ENCODE measurements at regions not wholly inside any gene's neighbourhood (a gene's known extent, or its start where the extent isn't known, plus 50 kb on each side); places are given as distances from the start of the nearest gene placed in this dataset.
"Not testable (repeated sequence)": the region's sequence is repeated elsewhere in the genome, so short reads cannot be mapped to it uniquely, and the experiment has no call there.

GRCh38 chr12:111267144-111267543, 101.8 kb downstream of the PHETA1 start:
- ChIA-PET CTCF (interaction anchor here (1.4 kb wide), 1 partner anchor 17 kb away, joined by 4 read pairs; no protein-coding TSS in a partner anchor), POLR2A (no interaction called here)
- no peak for DNase-seq (ENCODE audit: extremely low spot score)
- TF ChIP-seq ELF4 (IDR thresholded peaks at IDR 0.05) (no peak), NFRKB (IDR thresholded peaks at IDR 0.05) (no peak), LEF1 (IDR thresholded peaks at IDR 0.05; ENCODE audit: borderline replicate concordance) (no peak), CTBP1 (IDR thresholded peaks at IDR 0.05; ENCODE audit: borderline replicate concordance) (no peak), L3MBTL2 (conservative IDR thresholded peaks at IDR 0.05) (no peak), SUZ12 (IDR thresholded peaks at IDR 0.05) (no peak), FOXA1 (IDR thresholded peaks at IDR 0.05) (no peak), PKNOX1 (IDR thresholded peaks at IDR 0.05) (no peak)

GRCh38 chr12:111261911-111262676, 106.8 kb downstream of the PHETA1 start:
- ChIA-PET POLR2A (no interaction called here), CTCF (no interaction called here)
- no peak for DNase-seq (ENCODE audit: extremely low spot score)
- no peak for TF ChIP-seq ARNT (IDR thresholded peaks at IDR 0.05)

GRCh38 chr12:111260732-111261131, 108.2 kb downstream of the PHETA1 start:
- CTCF ChIA-PET, result no interaction called here
- no peak for DNase-seq (ENCODE audit: extremely low spot score)
- POLR2A ChIA-PET, result no interaction called here
- TF ChIP-seq ARNT (IDR thresholded peaks at IDR 0.05), result no peak
- no peak for TF ChIP-seq PKNOX1 (IDR thresholded peaks at IDR 0.05)

- ChIA-PET CTCF (interaction anchor here (0.7 to 1.3 kb wide), 2 partner anchors 9 to 448 kb away, joined by 3 read pairs; no protein-coding TSS in a partner anchor), POLR2A (no interaction called here)
- TF ChIP-seq SP1 (IDR thresholded peaks at IDR 0.05) (no peak), PKNOX1 (IDR thresholded peaks at IDR 0.05) (no peak), FOXA1 (IDR thresholded peaks at IDR 0.05) (no peak), FOXK2 (IDR thresholded peaks at IDR 0.05) (no peak)
- no peak for DNase-seq (ENCODE audit: extremely low spot score)
Observed at GRCh38 chr12:111259231-111259630, 109.7 kb downstream of the PHETA1 start.

- CTCF ChIA-PET; DNase-seq (ENCODE audit: extremely low spot score); POLR2A ChIA-PET: not testable (repeated sequence)
Observed at GRCh38 chr12:111258081-111258480, 110.8 kb downstream of the PHETA1 start.

- no peak for DNase-seq (ENCODE audit: extremely low spot score)
- CTCF ChIA-PET, result no interaction called here
- TF ChIP-seq TARDBP (IDR thresholded peaks at IDR 0.05), result no peak
- TF ChIP-seq HDGF (IDR thresholded peaks at IDR 0.05; ENCODE audit: borderline replicate concordance), result no peak
- no peak for TF ChIP-seq ARNT (IDR thresholded peaks at IDR 0.05)
- TF ChIP-seq SP1 (IDR thresholded peaks at IDR 0.05), result no peak
- no peak for TF ChIP-seq PKNOX1 (IDR thresholded peaks at IDR 0.05)
- TF ChIP-seq FOXK2 (IDR thresholded peaks at IDR 0.05), result no peak
- no peak for TF ChIP-seq L3MBTL2 (conservative IDR thresholded peaks at IDR 0.05)
- TF ChIP-seq CTBP1 (IDR thresholded peaks at IDR 0.05; ENCODE audit: borderline replicate concordance), result no peak
- TF ChIP-seq FOXM1 (IDR thresholded peaks at IDR 0.05; ENCODE audit: borderline replicate concordance), result no peak
- TF ChIP-seq BHLHE40 (IDR thresholded peaks at IDR 0.05; ENCODE audit: borderline replicate concordance), result no peak
- no peak for TF ChIP-seq NFRKB (IDR thresholded peaks at IDR 0.05)
- no peak for TF ChIP-seq FOXA1 (IDR thresholded peaks at IDR 0.05)
- POLR2A ChIA-PET, result no interaction called here
Observed at GRCh38 chr12:111257435-111257902, 111.4 kb downstream of the PHETA1 start.

- ChIA-PET POLR2A (no interaction called here), CTCF (no interaction called here)
- no peak for TF ChIP-seq FOXA1 (IDR thresholded peaks at IDR 0.05)
- no peak for TF ChIP-seq ELF4 (IDR thresholded peaks at IDR 0.05)
- no peak for TF ChIP-seq HDGF (IDR thresholded peaks at IDR 0.05; ENCODE audit: borderline replicate concordance)
- no peak for TF ChIP-seq SUZ12 (IDR thresholded peaks at IDR 0.05)
- TF ChIP-seq LEF1 (IDR thresholded peaks at IDR 0.05; ENCODE audit: borderline replicate concordance), result no peak
- TF ChIP-seq FOXK2 (IDR thresholded peaks at IDR 0.05), result no peak
- no peak for TF ChIP-seq FOXM1 (IDR thresholded peaks at IDR 0.05; ENCODE audit: borderline replicate concordance)
- TF ChIP-seq NFRKB (IDR thresholded peaks at IDR 0.05), result no peak
- TF ChIP-seq SP1 (IDR thresholded peaks at IDR 0.05), result no peak
- no peak for TF ChIP-seq L3MBTL2 (conservative IDR thresholded peaks at IDR 0.05)
- TF ChIP-seq PKNOX1 (IDR thresholded peaks at IDR 0.05), result no peak
- no peak for TF ChIP-seq BHLHE40 (IDR thresholded peaks at IDR 0.05; ENCODE audit: borderline replicate concordance)
- no peak for TF ChIP-seq CTBP1 (IDR thresholded peaks at IDR 0.05; ENCODE audit: borderline replicate concordance)
- TF ChIP-seq ZNF384 (IDR thresholded peaks at IDR 0.05), result no peak
- TF ChIP-seq TARDBP (IDR thresholded peaks at IDR 0.05), result no peak
- no peak for TF ChIP-seq ARNT (IDR thresholded peaks at IDR 0.05)
- no peak for DNase-seq (ENCODE audit: extremely low spot score)
Observed at GRCh38 chr12:111256629-111257434, 112.1 kb downstream of the PHETA1 start.
